Naive thymus-derived CD4-positive, alpha-beta T cell (primary cell): ENCODE measurements at regions not wholly inside any gene's neighbourhood (a gene's known extent, or its start where the extent isn't known, plus 50 kb on each side); places are given as distances from the start of the nearest gene placed in this dataset.

Experiments
- ATAC-seq: fragments of 150-1000 bp; cut with Tn5 transposase; 2 replicates; pipeline ENCODE4 v1.10.0; 2021; ENCODE audit warnings: mild to moderate bottlenecking, moderate library complexity
- CTCF ChIA-PET: fragments of 350-600 bp; sonication (Branson Sonifier 250); formaldehyde crosslinking; loops from one replicate; lab custom pipeline; 2021; ENCODE audit warnings: antibody characterized with exemption; lab: Charles Lee
- POLR2A ChIA-PET: fragments of 350-600 bp; sonication (Branson Sonifier 250); formaldehyde crosslinking; loops from one replicate; lab custom pipeline; 2021; ENCODE audit warnings: antibody characterized with exemption, inconsistent platforms; lab: Charles Lee
- DNase-seq, 9 donors: peaks; one replicate each; pipeline versions ENCODE4 v3.0.0 to v3.0.0-alpha.2; 2020 to 2022; ENCODE audit warnings: mixed read lengths in 1 of 9
- H3K27ac ChIP-seq: one replicate; pipeline ENCODE4 v1.7.0; 2013; ENCODE audit warnings: mild to moderate bottlenecking, low read depth, low read length, moderate library complexity
- H3K27me3 ChIP-seq, 2 donors: one replicate each; pipeline ENCODE4 v1.7.0; 2013; ENCODE audit warnings: low read length in 2 of 2, mild to moderate bottlenecking in 2 of 2, moderate library complexity in 2 of 2; ENCODE audit not compliant: control insufficient read depth in 2 of 2, insufficient read depth in 2 of 2
- H3K36me3 ChIP-seq, 3 experiments: 1 replicate in 2 of 3; 2 replicates in 1 of 3; pipeline ENCODE4 v1.7.0; 2013; ENCODE audit warnings: low read length in 3 of 3, mild to moderate bottlenecking in 3 of 3, moderate library complexity in 1 of 3; ENCODE audit not compliant: insufficient read depth in 3 of 3, control insufficient read depth in 2 of 3
- H3K4me1 ChIP-seq, 2 donors: one replicate each; pipeline ENCODE4 v1.7.0; 2013; ENCODE audit warnings: low read length in 2 of 2, mild to moderate bottlenecking in 2 of 2, moderate library complexity in 1 of 2; ENCODE audit not compliant: control insufficient read depth in 2 of 2, insufficient read depth in 2 of 2
- H3K4me3 ChIP-seq: 2 replicates; pipeline ENCODE4 v1.7.0; 2013; ENCODE audit warnings: mild to moderate bottlenecking, low read length
- H3K9me3 ChIP-seq, 3 experiments: 1 replicate in 2 of 3; 2 replicates in 1 of 3; pipeline ENCODE4 v1.7.0; 2013; ENCODE audit warnings: low read length in 3 of 3; ENCODE audit not compliant: control insufficient read depth in 2 of 3
- H3K27ac Mint-ChIP-seq, 9 donors: one replicate each; pipeline ENCODE4 v1.8.0; 2020 to 2022; ENCODE audit warnings: mixed read lengths in 9 of 9, mild to moderate bottlenecking in 8 of 9, moderate library complexity in 5 of 9, inconsistent platforms in 2 of 9
- H3K27me3 Mint-ChIP-seq, 5 donors: one replicate each; pipeline ENCODE4 v1.8.0; 2021 to 2022; ENCODE audit warnings: mixed read lengths in 5 of 5, mild to moderate bottlenecking in 1 of 5
- H3K36me3 Mint-ChIP-seq, 5 donors: one replicate each; pipeline ENCODE4 v1.8.0; 2020 to 2022; ENCODE audit warnings: mixed read lengths in 5 of 5, mild to moderate bottlenecking in 3 of 5, inconsistent platforms in 1 of 5
- H3K4me1 Mint-ChIP-seq, 7 donors: one replicate each; pipeline ENCODE4 v1.8.0; 2020 to 2022; ENCODE audit warnings: mixed read lengths in 7 of 7, mild to moderate bottlenecking in 3 of 7, inconsistent platforms in 1 of 7
- H3K4me3 Mint-ChIP-seq, 10 donors: one replicate each; pipeline ENCODE4 v1.8.0; 2020 to 2022; ENCODE audit warnings: mild to moderate bottlenecking in 10 of 10, mixed read lengths in 10 of 10, moderate library complexity in 6 of 10, inconsistent platforms in 2 of 10
- H3K9me3 Mint-ChIP-seq, 11 donors: one replicate each; pipeline ENCODE4 v1.8.0; 2020 to 2022; ENCODE audit warnings: mixed read lengths in 11 of 11, mild to moderate bottlenecking in 4 of 11, inconsistent platforms in 1 of 11, moderate library complexity in 1 of 11
- intact Hi-C, 2 donors: fragments of 100-400 bp; cut with micrococcal nuclease; formaldehyde crosslinking; loops; one replicate each; pipeline ENCODE4 v1.15.1; 2023

GRCh38 chrX:13491061-13491460 lies 78.3 kb upstream of the EGFL6 start:
- Mint-ChIP-seq H3K9me3 (peaks cover 0 to 1% (median 0%) of the 10 kb centered on the region in 11 donors), H3K27ac (no peak overlapping the region), H3K4me3 (no peak overlapping the region), H3K27me3 (no peaks in the 10 kb centered on the region), H3K4me1 (peaks cover 0 to 24% (median 18%) of the 10 kb centered on the region in 7 donors), H3K36me3 (no peaks in the 10 kb centered on the region)
- intact Hi-C loops, result no loop called here
- ATAC-seq (no peak), DNase-seq (no peak)
- Histone ChIP-seq H3K36me3 (no peaks in the 10 kb centered on the region), H3K4me3 (no peak overlapping the region), H3K27me3 (no peaks in the 10 kb centered on the region), H3K27ac (no peak overlapping the region), H3K4me1 (peaks cover 6 to 12% of the 10 kb centered on the region in 2 donors), H3K9me3 (no peaks in the 10 kb centered on the region)
- ChIA-PET CTCF (interaction anchor here (1.3 to 2.0 kb wide), 3 partner anchors 399 to 545 kb away, joined by 4 to 18 read pairs (median 4); no protein-coding TSS in a partner anchor), POLR2A (interaction anchor here (1.0 to 6.0 kb wide), 5 partner anchors 389 to 544 kb away, joined by 3 to 54 read pairs (median 4); no protein-coding TSS in a partner anchor)

- Histone ChIP-seq H3K4me3 (no peak overlapping the region), H3K27me3 (no peaks in the 10 kb centered on the region), H3K27ac (no peak overlapping the region), H3K36me3 (no peaks in the 10 kb centered on the region), H3K9me3 (no peaks in the 10 kb centered on the region), H3K4me1 (peaks cover 11 to 14% of the 10 kb centered on the region in 2 donors)
- H3K4me3 Mint-ChIP-seq, result no peak overlapping the region
- H3K27me3 Mint-ChIP-seq, result no peaks in the 10 kb centered on the region
- no peaks in the 10 kb centered on the region for H3K36me3 Mint-ChIP-seq
- DNase-seq, result no peak
- no peak for ATAC-seq
- H3K9me3 Mint-ChIP-seq, result no peaks in the 10 kb centered on the region
- CTCF ChIA-PET, result interaction anchor here (0.7 to 3.9 kb wide), 3 partner anchors 104 to 543 kb away, joined by 3 to 66 read pairs (median 4); no protein-coding TSS in a partner anchor
- POLR2A ChIA-PET, result interaction anchor here (2.8 to 6.0 kb wide), 2 partner anchors 512 to 542 kb away, joined by 22 to 54 read pairs; no protein-coding TSS in a partner anchor
- no peak overlapping the region for H3K27ac Mint-ChIP-seq
- peaks cover 2 to 35% (median 26%) of the 10 kb centered on the region in 7 donors for H3K4me1 Mint-ChIP-seq
- intact Hi-C loops, result no loop called here
Observed at GRCh38 chrX:13489454-13489853, 79.9 kb upstream of the EGFL6 start.

- DNase-seq, result peak in 8 of 9 donors; percentile 22 to 73 (median 52)
- no peaks in the 10 kb centered on the region for H3K36me3 Mint-ChIP-seq
- H3K27ac Mint-ChIP-seq, result peak overlapping the region in 8 of 9 donors; percentile 23 to 87 (median 64)
- H3K4me1 ChIP-seq, result peaks cover 11 to 27% of the 10 kb centered on the region in 2 donors
- H3K4me1 Mint-ChIP-seq, result peaks cover 4 to 39% (median 27%) of the 10 kb centered on the region in 7 donors
- CTCF ChIA-PET, result interaction anchor here (0.7 to 3.9 kb wide), 18 partner anchors 13 to 668 kb away, joined by 3 to 66 read pairs (median 4); no protein-coding TSS in a partner anchor
- H3K36me3 ChIP-seq, result no peaks in the 10 kb centered on the region
- H3K9me3 ChIP-seq, result no peaks in the 10 kb centered on the region
- H3K4me3 Mint-ChIP-seq, result peak overlapping the region in 2 of 10 donors; percentile 11 to 48
- H3K4me3 ChIP-seq, result no peak overlapping the region
- peak; percentile 79 for ATAC-seq
- no peak overlapping the region for H3K27ac ChIP-seq
- POLR2A ChIA-PET, result interaction anchor here (0.7 to 6.0 kb wide), 15 partner anchors 50 to 674 kb away, joined by 3 to 54 read pairs (median 3); partner anchors contain the start of gene TMSB4X
- no peaks in the 10 kb centered on the region for H3K27me3 ChIP-seq
- H3K9me3 Mint-ChIP-seq, result no peaks in the 10 kb centered on the region
- intact Hi-C loops, result loop anchor here (1.0 kb wide), 7 partner anchors 396 to 674 kb away; no protein-coding TSS in a partner anchor
- H3K27me3 Mint-ChIP-seq, result no peaks in the 10 kb centered on the region
Observed at GRCh38 chrX:13487731-13488505, 81.5 kb upstream of the EGFL6 start.

- ChIA-PET CTCF (interaction anchor here (1.0 to 1.5 kb wide), 4 partner anchors 11 to 540 kb away, joined by 3 to 4 read pairs (median 4); no protein-coding TSS in a partner anchor), POLR2A (interaction anchor here (1.0 kb wide), 1 partner anchor 510 kb away, joined by 3 read pairs; the partner anchor contains the start of gene TMSB4X)
- Mint-ChIP-seq H3K9me3 (peaks cover 0 to 5% (median 0%) of the 10 kb centered on the region in 11 donors), H3K4me3 (peak overlapping the region in 1 of 10 donors; percentile 4), H3K4me1 (peaks cover 4 to 39% (median 27%) of the 10 kb centered on the region in 7 donors), H3K27me3 (no peaks in the 10 kb centered on the region), H3K36me3 (peaks cover 0 to 3% (median 0%) of the 10 kb centered on the region in 5 donors), H3K27ac (no peak overlapping the region)
- H3K27ac ChIP-seq, result no peak overlapping the region
- no peaks in the 10 kb centered on the region for H3K27me3 ChIP-seq
- intact Hi-C loops, result no loop called here
- peaks cover 11 to 27% of the 10 kb centered on the region in 2 donors for H3K4me1 ChIP-seq
- no peaks in the 10 kb centered on the region for H3K36me3 ChIP-seq
- H3K9me3 ChIP-seq, result no peaks in the 10 kb centered on the region
- ATAC-seq (no peak), DNase-seq (no peak)
- H3K4me3 ChIP-seq, result no peak overlapping the region
Observed at GRCh38 chrX:13485167-13485566, 84.2 kb upstream of the EGFL6 start.

- H3K4me3 ChIP-seq, result no peak overlapping the region
- no peak for DNase-seq
- ChIA-PET POLR2A (no interaction called here), CTCF (interaction anchor here (0.9 to 1.7 kb wide), 3 partner anchors 10 to 538 kb away, joined by 3 to 6 read pairs (median 4); no protein-coding TSS in a partner anchor)
- H3K36me3 ChIP-seq, result no peaks in the 10 kb centered on the region
- Mint-ChIP-seq H3K27me3 (no peaks in the 10 kb centered on the region), H3K36me3 (peaks cover 0 to 3% (median 0%) of the 10 kb centered on the region in 5 donors), H3K4me1 (peaks cover 4 to 39% (median 27%) of the 10 kb centered on the region in 7 donors), H3K9me3 (peaks cover 0 to 5% (median 0%) of the 10 kb centered on the region in 11 donors), H3K27ac (no peak overlapping the region), H3K4me3 (no peak overlapping the region)
- peaks cover 11 to 27% of the 10 kb centered on the region in 2 donors for H3K4me1 ChIP-seq
- no peaks in the 10 kb centered on the region for H3K9me3 ChIP-seq
- peak; percentile 53 for ATAC-seq
- intact Hi-C loops, result no loop called here
- no peak overlapping the region for H3K27ac ChIP-seq
- H3K27me3 ChIP-seq, result no peaks in the 10 kb centered on the region
Observed at GRCh38 chrX:13483773-13484172, 85.6 kb upstream of the EGFL6 start.

- no peaks in the 10 kb centered on the region for H3K9me3 ChIP-seq
- no peaks in the 10 kb centered on the region for H3K27me3 Mint-ChIP-seq
Observed at GRCh38 chrX:13482746-13483541, 86.5 kb upstream of the EGFL6 start.

More at GRCh38 chrX:13482746-13483541, 86.5 kb upstream of the EGFL6 start:
- ATAC-seq (no peak), DNase-seq (no peak)
- Mint-ChIP-seq H3K4me1 (peaks cover 4 to 35% (median 24%) of the 10 kb centered on the region in 7 donors), H3K36me3 (peaks cover 0 to 3% (median 0%) of the 10 kb centered on the region in 5 donors), H3K4me3 (no peak overlapping the region), H3K27ac (peak overlapping the region in 1 of 9 donors; percentile 3), H3K9me3 (peaks cover 0 to 5% (median 0%) of the 10 kb centered on the region in 11 donors)
- no peak overlapping the region for H3K27ac ChIP-seq
- peaks cover 9 to 24% of the 10 kb centered on the region in 2 donors for H3K4me1 ChIP-seq
- H3K36me3 ChIP-seq, result no peaks in the 10 kb centered on the region
- no peaks in the 10 kb centered on the region for H3K27me3 ChIP-seq
- H3K4me3 ChIP-seq, result no peak overlapping the region
- POLR2A ChIA-PET, result no interaction called here
- CTCF ChIA-PET, result interaction anchor here (0.9 to 1.7 kb wide), 2 partner anchors 9 to 537 kb away, joined by 4 to 6 read pairs; no protein-coding TSS in a partner anchor
- intact Hi-C loops, result no loop called here
